ENCODE measurements at regions not wholly inside any gene's neighbourhood (a gene's known extent, or its start where the extent isn't known, plus 50 kb on each side); places are given as distances from the start of the nearest gene placed in this dataset.

GRCh38 chr13:72290962-72291681 lies 424.1 kb upstream of the DACH1 start:
- Histone ChIP-seq H3K9me3 (no peaks in the 10 kb centered on the region), H3K27me3 (no peaks in the 10 kb centered on the region), H3K27ac (no peak overlapping the region), H3K4me1 (ENCODE audit: insufficient read depth) (peaks cover 6% of the 10 kb centered on the region), H3K4me3 (no peak overlapping the region), H3K36me3 (no peaks in the 10 kb centered on the region)
- DNase-seq = no peak
- intact Hi-C loops (cut with DNase I) = no loop called here
- TF ChIP-seq POLR2A (IDR thresholded peaks at IDR 0.05) (no peak), EP300 (IDR thresholded peaks at IDR 0.05) (no peak), CTCF (IDR thresholded peaks at IDR 0.05) (no peak)

- Histone ChIP-seq H3K36me3 (no peaks in the 10 kb centered on the region), H3K9me3 (no peaks in the 10 kb centered on the region), H3K27ac (no peak overlapping the region), H3K27me3 (no peaks in the 10 kb centered on the region), H3K4me3 (no peak overlapping the region), H3K4me1 (ENCODE audit: insufficient read depth) (no peaks in the 10 kb centered on the region)
- no peak for DNase-seq
- TF ChIP-seq EP300 (IDR thresholded peaks at IDR 0.05) (no peak), CTCF (IDR thresholded peaks at IDR 0.05) (no peak), POLR2A (IDR thresholded peaks at IDR 0.05) (no peak)
- intact Hi-C loops (cut with DNase I) = no loop called here
These were observed 419.4 kb upstream of the DACH1 start for GRCh38 chr13:72286421-72286820.

- no peaks in the 10 kb centered on the region for H3K4me1 ChIP-seq (ENCODE audit: insufficient read depth)
- H3K36me3 ChIP-seq = no peaks in the 10 kb centered on the region
- no peaks in the 10 kb centered on the region for H3K9me3 ChIP-seq
- H3K4me3 ChIP-seq = no peak overlapping the region
- intact Hi-C loops (cut with DNase I) = no loop called here
- no peak for DNase-seq
- no peak for TF ChIP-seq EP300 (IDR thresholded peaks at IDR 0.05)
- TF ChIP-seq POLR2A (IDR thresholded peaks at IDR 0.05) = no peak
- TF ChIP-seq CTCF (IDR thresholded peaks at IDR 0.05) = no peak
- H3K27me3 ChIP-seq = no peaks in the 10 kb centered on the region
- H3K27ac ChIP-seq = no peak overlapping the region
- WGBS, 3 donors = 90 to 92% (median 91%) methylated on average over 2 of the region's 2 CpGs
These were observed 417.8 kb upstream of the DACH1 start for GRCh38 chr13:72284791-72285190.

- intact Hi-C loops (cut with DNase I) = no loop called here
- no peak for DNase-seq
- H3K4me3 ChIP-seq = no peak overlapping the region
- H3K9me3 ChIP-seq = no peaks in the 10 kb centered on the region
- no peak overlapping the region for H3K27ac ChIP-seq
- TF ChIP-seq CTCF (IDR thresholded peaks at IDR 0.05) = no peak
- TF ChIP-seq POLR2A (IDR thresholded peaks at IDR 0.05) = no peak
- 87 to 94% (median 91%) methylated on average over 1 of the region's 1 CpG for WGBS, 3 donors
- no peaks in the 10 kb centered on the region for H3K4me1 ChIP-seq (ENCODE audit: insufficient read depth)
- H3K36me3 ChIP-seq = no peaks in the 10 kb centered on the region
- no peaks in the 10 kb centered on the region for H3K27me3 ChIP-seq
These were observed 394.7 kb upstream of the DACH1 start for GRCh38 chr13:72261732-72262131.

Data from ovary (tissue), 7 donors.